ENCODE measurements at regions not wholly inside any gene's neighbourhood (a gene's known extent, or its start where the extent isn't known, plus 50 kb on each side); places are given as distances from the start of the nearest gene placed in this dataset.

- TF ChIP-seq, protein P1, sequence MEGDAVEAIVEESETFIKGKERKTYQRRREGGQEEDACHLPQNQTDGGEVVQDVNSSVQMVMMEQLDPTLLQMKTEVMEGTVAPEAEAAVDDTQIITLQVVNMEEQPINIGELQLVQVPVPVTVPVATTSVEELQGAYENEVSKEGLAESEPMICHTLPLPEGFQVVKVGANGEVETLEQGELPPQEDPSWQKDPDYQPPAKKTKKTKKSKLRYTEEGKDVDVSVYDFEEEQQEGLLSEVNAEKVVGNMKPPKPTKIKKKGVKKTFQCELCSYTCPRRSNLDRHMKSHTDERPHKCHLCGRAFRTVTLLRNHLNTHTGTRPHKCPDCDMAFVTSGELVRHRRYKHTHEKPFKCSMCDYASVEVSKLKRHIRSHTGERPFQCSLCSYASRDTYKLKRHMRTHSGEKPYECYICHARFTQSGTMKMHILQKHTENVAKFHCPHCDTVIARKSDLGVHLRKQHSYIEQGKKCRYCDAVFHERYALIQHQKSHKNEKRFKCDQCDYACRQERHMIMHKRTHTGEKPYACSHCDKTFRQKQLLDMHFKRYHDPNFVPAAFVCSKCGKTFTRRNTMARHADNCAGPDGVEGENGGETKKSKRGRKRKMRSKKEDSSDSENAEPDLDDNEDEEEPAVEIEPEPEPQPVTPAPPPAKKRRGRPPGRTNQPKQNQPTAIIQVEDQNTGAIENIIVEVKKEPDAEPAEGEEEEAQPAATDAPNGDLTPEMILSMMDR (IDR thresholded peaks at IDR 0.05): no peak
- TF ChIP-seq EZH2 (IDR thresholded peaks at IDR 0.05; ENCODE audit: borderline replicate concordance, insufficient read depth, low read depth, low read length, poor library complexity, severe bottlenecking): no peak
These were observed 78.5 kb upstream of the PRR20G start for GRCh38 chr3:127366383-127366782.
